ENCODE measurements at regions not wholly inside any gene's neighbourhood (a gene's known extent, or its start where the extent isn't known, plus 50 kb on each side); places are given as distances from the start of the nearest gene placed in this dataset.

DNA sequence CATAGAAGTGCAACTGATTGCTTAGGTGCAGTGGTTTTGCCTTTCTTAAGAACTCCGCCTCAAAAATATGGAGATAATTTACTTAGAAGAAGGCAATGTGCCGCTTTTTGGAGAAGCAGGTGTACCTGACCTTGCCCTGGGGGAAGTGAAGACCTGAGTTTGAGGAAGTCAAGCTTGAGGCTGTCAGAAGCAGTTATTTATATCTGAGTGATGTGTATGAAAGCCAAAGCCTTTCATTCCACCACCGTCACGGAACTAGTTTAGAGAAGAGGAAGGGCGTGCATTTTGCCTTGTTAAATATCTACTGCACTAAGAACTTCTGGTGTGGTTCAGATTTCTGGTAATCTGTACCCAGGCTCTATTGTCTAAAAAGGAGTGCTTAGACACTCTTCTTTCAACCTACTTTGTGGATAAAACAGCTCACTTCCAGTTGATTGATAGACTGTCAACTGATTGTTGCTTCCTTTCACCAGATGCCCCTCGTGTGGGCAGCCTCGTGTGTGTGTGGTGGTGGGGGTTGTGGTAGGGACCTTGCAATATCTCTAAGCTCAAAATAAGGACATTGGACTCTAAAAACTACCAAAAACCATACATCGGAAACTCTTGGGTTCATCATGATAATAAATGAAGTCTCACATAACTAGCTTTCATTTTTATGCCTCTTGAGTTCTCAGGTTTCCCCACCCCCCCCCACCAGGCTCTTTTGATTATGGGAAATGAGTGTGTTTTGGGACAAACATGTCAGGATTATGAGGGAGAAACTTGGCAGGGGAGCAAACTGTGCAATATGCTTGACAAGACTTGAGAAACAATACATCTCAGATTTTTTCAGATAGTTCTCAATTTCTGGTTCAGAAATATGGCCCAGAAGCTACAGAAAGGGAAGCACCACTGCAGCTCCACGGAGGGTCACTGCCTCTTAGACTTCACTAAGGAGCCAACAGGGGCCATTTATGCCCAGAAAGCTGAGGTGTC is 78.6 kb downstream of the ARF6 start:
- peak; percentile 63 for DNase-seq

DNA sequence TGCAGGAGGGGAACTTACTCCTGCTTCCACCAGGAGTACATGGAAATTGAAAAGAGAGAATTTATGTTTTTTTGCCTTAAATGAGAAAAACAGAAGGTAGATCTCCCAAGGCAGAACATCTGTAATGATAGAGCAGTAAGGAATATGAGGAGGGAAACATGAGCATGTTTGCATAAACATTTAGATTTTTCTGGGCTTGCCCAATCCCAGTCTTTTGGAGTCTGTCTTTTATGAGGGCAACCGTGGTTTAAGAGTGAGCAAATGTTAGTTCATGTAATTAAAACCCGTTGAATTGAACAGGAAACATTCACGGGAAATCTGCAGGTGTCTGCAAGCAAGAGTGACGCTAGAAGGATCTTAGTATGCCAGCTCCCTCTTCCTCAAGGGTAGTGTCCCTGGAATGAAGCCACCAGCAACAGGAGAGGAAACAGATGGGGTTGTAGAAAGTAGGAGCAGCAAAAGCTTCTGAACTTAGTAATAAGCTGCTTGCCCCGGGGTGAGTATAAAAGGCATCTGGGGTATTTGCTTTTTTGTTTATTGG is 79.3 kb downstream of the ARF6 start:
- DNase-seq: no peak

DNA sequence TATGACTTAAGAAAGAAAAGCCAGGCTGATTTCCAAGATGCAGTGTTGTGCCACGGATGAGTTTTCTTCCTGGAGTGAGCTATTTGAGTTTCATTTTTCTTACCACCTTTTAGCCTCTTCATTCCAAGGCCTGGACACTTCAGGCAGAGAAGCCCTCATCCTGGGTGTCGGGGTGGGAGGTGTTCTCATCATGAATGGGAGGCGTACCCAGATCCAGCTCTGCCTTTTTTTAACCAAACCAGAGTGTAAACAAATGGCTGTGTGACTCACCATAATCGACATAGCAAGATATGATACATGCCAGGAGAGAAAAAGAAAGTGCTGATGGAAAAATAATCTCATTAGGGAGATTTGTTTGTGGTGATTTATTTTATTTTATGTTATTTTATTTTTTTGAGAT is 79.9 kb downstream of the ARF6 start:
- DNase-seq: no peak

DNA sequence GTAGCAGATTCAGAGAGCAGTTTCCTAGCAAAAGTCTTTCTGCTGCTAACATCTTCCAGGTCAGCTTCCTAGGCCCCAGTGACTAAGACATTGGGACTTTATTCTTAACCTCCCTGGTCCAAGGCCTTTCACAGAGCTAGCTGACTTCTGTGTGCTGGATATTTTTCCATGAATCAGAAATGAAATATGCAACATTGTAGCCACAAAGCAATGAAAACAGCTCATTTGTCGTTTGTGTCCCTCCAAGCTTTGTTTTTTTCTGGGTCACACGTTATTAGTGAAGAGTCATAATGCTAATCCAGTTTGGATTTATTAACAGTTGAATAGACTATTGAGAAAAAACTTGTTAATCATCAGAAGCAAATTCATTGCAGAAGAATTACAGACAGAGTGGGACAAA is 82.4 kb downstream of the ARF6 start:
- no peak for DNase-seq

DNA sequence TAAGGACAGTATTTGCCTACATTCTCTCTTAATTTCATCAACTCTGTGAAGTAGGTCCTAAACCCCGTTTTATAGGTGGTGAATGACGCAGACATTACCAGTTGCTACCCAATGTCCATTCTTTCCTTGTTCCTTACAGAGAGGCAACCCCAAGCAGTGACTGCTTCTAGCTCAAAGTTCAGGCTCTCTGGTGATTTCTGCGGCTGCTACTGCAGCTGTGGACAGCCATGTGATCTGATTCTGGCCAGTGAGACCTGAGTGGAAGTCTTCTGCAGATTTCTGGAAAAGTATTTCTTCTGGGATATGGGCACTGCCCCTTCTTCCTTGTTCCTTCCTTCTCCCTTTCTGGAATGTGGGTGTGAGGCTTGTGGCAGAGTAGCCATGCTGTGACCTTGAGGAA is 82.9 kb downstream of the ARF6 start:
- DNase-seq: no peak

DNA sequence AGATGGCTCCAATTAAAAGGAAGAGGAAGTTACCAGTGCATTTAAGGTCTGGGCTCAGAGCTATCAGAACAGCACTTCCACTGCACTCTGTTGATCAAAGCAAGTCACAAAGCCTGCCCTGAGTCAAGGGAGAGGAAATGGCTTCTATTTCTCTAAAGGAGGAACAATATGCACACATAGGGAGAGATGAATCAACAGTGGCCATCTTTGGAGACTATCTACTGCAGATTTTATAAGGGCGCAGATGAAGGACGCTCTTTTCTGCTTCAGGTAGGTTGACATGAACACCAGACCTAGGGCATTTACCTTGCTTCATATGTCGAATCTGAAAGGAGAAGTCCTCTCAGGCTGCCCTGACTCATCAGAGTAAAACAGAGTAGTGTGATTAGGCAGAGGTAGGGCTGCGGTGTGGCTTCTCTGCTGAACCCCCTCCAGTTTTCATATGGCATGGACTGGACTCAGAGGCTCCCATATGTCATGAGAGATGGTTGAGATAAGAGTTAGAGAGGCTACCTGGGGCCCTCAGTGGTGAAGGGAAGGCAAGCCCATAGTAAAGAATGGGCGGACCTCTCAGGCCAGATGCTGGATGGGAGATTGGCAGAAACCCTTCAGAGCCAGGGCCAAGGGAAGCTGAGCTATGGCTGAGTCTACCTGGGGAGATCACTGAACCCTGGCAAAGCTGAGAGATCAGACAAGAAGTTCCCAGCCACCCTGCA is 84.4 kb downstream of the ARF6 start:
- DNase-seq: no peak

DNA sequence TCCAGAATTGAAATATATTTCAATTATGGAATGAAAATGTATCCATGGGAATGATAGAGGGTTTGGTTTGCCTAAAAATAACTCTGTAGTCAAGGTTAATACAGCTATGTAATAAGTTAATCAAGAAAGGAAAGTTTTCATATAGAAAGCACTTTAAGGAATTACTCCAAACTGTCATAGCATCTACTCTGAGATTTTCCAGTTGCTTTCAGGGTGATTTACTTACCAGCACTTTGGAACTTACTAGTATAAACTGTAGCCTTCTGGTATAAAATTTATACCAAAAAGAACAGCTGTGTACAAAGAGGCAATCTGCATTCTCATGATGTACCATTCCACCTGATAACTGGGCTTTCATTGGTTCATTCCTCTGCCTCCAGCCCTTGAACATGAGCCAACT is 87.1 kb downstream of the ARF6 start:
- DNase-seq: no peak

DNA sequence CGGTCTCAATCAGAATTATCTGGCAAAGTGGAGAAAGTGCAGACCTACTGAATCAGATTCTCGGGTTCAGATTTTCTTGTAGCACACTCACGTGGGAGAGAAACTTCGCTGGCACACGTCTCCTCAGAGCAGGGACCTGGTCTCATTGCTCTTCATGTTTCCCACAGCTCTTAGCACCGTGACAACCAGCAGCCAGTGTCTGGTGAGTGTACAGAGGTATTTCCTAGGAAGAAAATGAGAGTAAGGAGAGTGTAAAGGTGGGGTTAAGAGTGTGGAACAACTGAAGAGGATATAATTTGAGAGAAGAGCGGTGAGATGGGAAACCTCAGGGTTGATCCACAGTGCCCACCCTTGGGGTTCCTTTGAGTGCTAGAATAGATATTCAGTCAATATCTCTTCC is 89.2 kb downstream of the ARF6 start:
- no peak for DNase-seq

DNA sequence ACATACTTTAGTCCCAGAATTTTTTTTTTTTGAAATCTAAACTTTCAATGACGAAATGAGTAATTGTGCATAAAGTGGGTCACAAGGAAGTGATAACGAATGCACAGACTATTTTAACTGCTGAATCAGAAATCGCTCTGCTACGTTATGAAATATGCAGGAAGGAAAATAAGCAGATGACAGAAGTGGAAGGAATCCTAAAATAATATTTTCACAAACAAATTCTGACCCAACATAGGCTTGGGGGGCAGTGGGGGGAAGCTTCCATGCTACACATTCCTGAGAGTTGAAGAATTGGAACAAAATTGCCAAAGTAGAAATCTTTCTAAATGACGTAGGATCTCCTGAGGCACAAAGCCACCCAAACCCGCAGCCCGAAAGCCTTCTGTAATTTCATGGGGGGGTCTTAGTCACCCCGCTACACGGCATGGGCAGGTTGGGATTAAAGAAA is 89.6 kb downstream of the ARF6 start:
- DNase-seq: no peak

DNA sequence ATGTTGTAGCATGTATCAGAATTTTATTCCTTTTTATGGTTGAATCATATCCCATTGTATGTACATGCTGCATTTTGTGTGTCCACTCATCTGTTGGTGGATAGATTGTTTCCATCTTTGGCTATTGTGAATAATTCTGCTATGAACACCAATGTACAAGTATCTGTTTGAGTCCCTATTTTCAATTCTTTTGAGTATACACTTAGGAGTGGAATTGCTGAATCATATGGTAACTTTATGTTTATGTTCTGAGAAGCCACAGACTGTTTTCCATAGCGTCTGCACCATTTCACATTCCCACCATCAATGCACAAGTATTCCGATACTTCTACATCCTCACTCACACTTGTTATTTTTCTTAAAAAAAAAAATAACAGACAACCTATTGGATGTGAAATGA is 91.5 kb downstream of the ARF6 start:
- no peak for DNase-seq

DNA sequence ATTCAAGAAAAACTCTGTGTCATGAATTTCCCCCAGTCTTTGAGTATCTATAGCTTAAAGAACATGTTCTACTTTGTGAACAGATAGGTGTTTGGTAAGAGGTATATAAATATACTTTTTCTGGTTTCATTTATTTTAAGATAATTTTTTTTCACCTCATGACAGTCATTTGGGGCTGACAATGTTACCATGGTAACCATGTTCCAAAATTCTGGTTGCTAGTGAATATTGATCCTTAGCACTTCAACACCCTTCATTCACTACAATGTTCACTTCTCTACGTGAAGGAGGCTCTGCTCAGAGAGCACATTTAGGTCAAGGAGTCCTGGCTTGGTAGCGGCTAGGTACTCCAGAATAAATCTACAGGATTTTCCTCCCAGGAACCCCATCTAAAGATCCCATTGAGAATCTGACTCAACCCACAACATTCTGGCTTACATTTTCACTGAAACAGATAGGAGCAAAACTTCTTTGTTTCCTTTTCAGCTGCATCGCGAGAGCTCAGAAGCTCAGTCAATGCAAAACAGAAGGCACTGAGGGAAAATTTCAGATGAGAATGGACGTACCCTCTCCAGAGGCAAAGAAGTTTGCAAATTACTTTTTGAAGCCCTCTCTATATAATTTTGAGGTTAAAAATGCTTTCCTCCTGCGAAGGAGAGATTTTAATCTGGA is 93.6 kb downstream of the ARF6 start:
- DNase-seq: no peak

DNA sequence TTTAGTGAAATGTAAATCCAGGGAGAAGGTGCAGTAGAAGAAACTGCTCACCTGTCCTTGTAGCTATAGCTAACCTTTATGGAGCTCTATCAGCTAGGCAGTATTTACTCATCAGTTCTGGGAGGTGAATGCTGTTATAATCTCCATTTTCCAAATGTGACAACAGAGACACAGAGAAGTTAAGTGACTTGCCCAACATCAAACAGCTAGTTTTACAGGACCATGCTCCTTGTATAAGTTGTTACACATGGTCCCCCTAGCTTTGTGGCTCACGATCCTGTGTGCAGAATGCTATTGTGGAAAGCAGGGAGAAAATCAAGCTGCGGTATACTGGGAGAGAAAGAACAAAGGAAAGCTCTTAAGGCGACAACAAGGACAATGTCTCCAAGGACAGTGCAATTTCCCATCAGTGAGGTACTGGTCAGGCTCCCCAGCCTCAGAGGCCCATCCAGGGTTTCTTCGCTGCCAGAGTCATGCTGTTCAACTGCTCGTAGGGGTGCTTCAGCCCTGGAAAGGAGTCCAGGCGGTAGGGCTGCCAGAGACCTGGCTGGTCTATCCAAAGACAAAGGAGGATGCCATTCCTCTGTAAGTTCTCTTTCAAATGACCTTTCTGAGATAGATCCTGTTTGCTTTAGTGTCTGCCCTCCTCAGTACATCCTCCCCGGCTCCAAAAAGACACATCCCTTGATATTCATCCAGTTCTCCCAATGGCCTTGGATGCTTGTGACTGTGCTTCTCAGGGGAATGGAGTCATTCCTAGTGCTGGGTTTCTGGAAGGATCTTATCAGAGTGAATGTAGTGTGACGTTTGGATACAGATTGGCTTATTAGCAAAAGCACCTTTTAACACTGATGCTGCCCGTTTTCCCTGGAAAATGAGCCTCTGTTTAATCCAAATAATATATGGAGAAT is 95.5 kb downstream of the ARF6 start:
- no peak for DNase-seq

DNA sequence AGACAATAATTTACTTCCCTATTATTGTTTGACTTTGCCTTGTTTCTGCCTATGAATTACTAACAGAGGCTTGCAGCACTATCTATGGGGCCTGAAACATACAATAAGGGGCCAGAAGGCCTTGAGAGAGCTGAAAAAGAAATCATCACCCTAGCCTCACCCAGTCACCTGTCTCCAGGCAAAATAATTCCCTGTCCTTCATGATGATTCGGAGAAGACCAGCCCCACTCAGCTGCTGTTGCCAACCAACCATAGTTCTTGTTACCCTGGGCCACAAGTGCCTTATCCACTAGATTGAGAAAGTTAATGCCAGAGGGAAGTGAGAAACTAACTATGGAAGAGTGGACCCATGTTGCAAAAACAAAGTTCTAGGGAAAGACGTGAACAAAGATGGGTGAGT is 97.1 kb downstream of the ARF6 start:
- DNase-seq: no peak

DNA sequence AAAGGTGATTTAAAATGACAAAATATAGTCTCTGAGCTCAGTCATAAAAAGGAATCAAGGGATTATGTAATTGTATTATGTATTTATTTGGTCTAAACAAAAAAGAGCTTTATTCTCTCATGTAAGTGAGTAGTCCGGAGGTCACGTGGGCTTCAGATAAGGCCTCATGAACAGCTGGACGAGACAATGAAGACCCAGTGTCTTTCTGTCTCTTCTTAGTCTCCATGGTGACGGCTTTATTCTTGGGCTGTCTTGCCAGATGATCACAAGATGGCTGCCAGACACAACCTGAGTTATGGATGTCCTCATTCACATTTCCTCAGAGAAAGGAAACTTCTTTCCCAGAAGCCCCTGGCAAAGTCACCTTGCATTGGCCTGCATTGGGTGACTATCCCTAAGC is 98.6 kb downstream of the ARF6 start:
- DNase-seq: no peak

DNA sequence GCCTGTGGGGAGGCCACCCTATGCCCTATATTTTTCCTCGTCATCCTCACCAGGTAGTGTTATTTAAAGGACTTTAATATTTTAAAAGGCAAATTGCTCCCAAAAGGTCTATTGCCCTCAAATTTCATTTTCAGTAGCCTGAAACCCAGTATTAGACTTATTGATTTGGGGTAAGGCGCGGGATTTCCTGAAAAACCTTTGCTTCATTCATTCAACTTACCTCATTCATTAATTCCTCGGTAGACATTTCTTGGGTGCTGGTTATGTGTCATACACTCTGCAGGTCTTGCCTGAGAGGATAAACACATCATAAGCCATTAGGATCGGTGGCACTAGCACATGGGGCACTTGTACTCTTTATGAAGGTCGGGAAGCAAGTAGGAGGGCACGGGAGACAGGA is 99.2 kb downstream of the ARF6 start:
- DNase-seq: no peak

DNA sequence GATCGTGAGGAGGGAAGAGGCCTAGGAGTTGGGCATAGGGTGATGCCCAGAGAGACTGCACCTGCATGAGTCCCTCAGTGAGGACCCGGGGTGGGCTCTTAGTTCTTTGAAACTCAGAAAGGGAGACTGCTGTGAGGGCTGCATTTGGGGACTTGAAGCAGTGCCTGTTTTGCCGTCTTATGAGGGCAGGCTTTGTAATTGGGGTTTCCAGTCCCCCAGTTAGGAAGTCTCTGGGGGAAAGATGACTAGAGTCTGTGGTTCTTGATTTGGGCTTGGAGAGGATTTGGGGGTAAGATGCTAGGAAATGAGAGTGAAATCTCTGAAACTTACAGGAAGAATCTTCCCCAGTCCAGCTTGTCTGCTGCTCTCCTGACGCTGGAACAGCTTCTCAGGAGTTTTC is 99.6 kb downstream of the ARF6 start:
- no peak for DNase-seq

DNA sequence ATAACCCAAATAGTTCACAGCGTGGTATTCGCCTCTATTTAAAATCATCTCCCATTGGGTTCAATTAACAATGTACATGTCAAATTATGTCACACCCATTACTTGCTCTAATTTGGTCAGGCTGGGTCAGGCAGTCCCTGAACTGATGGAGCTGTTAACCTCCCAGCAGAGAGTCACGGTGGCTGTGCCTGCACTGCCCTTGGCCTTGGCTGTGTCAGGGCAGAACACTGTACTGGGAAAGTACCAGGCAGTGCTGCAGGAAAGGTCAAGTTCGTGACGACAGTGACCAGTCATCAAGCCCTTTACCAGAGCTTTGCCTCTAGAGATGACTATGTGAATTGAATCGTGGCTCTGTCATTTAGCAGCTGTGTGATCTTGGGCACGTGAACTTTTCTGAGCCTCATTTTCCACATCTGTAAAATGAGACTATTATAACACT is 100.0 kb downstream of the ARF6 start:
- no peak for DNase-seq

DNA sequence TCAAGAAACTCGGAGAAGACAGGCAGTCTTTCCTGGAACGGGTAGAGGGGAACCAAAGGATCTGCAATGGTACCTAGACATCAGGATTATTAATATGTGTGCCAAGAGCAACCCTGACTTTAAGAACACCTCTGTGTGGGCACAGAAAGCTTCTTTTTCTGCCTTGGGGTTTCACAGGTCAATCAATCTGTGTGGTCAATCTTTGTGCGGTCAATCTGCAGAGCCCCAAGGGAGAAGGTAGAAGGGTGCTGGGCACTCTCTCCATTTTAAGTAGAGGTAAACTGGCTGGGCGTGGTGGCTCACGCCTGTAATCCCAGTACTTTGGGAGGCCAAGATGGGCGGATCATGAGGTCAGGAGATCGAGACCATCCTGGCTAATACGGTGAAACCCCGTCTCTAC is 100.7 kb downstream of the ARF6 start:
- no peak for DNase-seq

DNA sequence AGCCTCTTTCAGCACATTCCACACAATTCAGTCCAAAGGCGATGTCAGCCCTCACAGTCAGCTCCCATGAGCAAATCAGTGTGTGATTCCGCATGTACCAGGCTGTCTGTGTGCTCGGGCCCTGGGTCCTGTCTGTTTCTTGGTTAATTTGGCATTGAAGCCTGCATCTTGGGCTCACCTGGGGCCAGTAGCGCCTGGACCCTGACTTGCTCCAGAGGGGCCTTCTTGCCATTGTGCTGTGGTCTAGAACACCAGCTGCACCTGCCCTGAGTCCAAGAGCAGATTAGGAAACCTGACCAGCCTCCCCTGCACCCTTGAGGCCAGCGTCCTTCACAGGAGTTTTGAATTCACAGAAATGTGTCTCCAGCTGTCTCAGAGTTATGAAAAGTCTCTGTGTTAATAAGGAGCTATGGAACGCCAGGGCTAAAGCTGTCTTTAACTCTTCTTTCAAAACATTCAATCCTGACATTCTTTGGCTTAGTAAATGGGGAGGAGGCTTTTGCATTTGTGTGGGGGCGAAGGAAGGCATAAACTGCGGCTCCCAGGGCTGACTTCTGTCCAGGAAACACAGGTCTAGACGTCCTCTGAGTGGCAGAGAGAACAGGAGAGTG is 102.2 kb downstream of the ARF6 start:
- DNase-seq: no peak

DNA sequence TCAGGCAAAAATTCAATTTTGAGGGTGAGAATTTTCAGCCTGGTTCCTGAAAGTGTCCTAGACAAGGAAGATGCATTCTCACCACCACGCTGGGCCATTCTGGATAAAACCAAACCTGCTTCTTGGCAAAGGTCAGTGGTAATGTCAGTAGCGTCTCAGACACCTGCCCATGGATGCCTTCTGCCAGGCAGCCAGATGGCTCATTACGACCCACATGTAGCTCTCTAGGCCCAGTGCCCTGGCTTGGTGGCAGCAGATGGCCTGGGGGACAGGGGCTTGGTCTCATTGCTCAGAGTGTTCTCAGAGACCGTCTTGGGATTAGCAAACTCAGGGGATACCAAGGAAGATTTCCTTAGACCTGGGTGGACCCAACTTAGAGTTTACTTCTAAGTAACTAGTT is 105.1 kb downstream of the ARF6 start:
- no peak for DNase-seq

DNA sequence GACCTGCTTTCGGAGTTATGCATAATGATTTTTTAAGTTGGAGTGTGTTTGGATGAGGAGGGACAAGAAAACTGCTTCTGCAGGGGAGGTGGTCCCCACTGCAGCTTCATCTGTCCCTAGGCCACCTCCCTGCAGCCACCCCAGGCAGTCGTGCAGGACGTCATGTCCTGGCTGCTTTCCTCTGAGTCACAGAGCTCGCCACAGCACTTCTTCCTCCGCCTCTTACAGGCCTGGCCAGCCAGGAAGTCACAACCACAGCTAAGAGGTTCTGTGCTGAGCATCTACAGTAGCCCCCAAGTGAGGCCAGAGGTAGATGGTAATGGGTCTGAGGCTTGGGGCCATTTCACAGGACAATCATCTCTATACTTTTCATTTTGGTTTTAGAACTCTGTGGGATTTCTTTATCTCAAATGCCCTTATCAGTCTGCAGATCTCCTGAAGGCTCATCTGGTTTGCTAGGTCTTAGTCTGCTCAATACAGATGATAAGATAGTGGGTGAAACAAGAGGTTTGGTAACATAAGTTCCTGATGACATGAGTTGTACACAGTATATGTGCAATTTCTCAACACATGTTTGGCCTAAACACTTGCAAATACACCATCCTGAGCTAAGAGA is 106.4 kb downstream of the ARF6 start:
- peak; percentile 85 for DNase-seq
